ENCODE measurements at regions not wholly inside any gene's neighbourhood (a gene's known extent, or its start where the extent isn't known, plus 50 kb on each side); places are given as distances from the start of the nearest gene placed in this dataset.

GRCh38 chr14:97948841-97949240, 1151.7 kb downstream of the VRK1 start:
- ChIA-PET CTCF (no interaction called here), POLR2A (no interaction called here)
- DNase-seq (ENCODE audit: low read depth, low spot score): no peak
- no peak overlapping the region for H3K4me3 ChIP-seq (ENCODE audit: low read depth, low read length)
- TF ChIP-seq CTCF (IDR thresholded peaks at IDR 0.05; ENCODE audit: insufficient read depth, low read length, missing control alignments): no peak

GRCh38 chr14:97956581-97957340, 1159.6 kb downstream of the VRK1 start:
- ChIA-PET CTCF (no interaction called here), POLR2A (no interaction called here)
- no peak overlapping the region for H3K4me3 ChIP-seq (ENCODE audit: low read depth, low read length)
- DNase-seq (ENCODE audit: low read depth, low spot score): no peak
- TF ChIP-seq CTCF (IDR thresholded peaks at IDR 0.05; ENCODE audit: insufficient read depth, low read length, missing control alignments): no peak

- CTCF ChIA-PET: no interaction called here
- no peak overlapping the region for H3K4me3 ChIP-seq (ENCODE audit: low read depth, low read length)
- DNase-seq (ENCODE audit: low read depth, low spot score): no peak
- POLR2A ChIA-PET: no interaction called here
- TF ChIP-seq CTCF (IDR thresholded peaks at IDR 0.05; ENCODE audit: insufficient read depth, low read length, missing control alignments): no peak
Measured at GRCh38 chr14:97959251-97959650, 1162.1 kb downstream of the VRK1 start.

- ChIA-PET POLR2A (no interaction called here), CTCF (no interaction called here)
- no peak for DNase-seq (ENCODE audit: low read depth, low spot score)
Measured at GRCh38 chr14:97960436-97960835, 1163.3 kb downstream of the VRK1 start.

GRCh38 chr14:97970222-97970621, 1173.0 kb downstream of the VRK1 start:
- POLR2A ChIA-PET: no interaction called here
- TF ChIP-seq CTCF (IDR thresholded peaks at IDR 0.05; ENCODE audit: insufficient read depth, low read length, missing control alignments): no peak
- CTCF ChIA-PET: no interaction called here
- no peak for DNase-seq (ENCODE audit: low read depth, low spot score)
- H3K4me3 ChIP-seq (ENCODE audit: low read depth, low read length): no peak overlapping the region

More at GRCh38 chr14:97960436-97960835, 1163.3 kb downstream of the VRK1 start:
- no peak overlapping the region for H3K4me3 ChIP-seq (ENCODE audit: low read depth, low read length)
- TF ChIP-seq CTCF (IDR thresholded peaks at IDR 0.05; ENCODE audit: insufficient read depth, low read length, missing control alignments): no peak

GRCh38 chr14:97975216-97975615, 1178.0 kb downstream of the VRK1 start:
- TF ChIP-seq CTCF (IDR thresholded peaks at IDR 0.05; ENCODE audit: insufficient read depth, low read length, missing control alignments): no peak
- ChIA-PET CTCF (no interaction called here), POLR2A (no interaction called here)
- no peak overlapping the region for H3K4me3 ChIP-seq (ENCODE audit: low read depth, low read length)
- no peak for DNase-seq (ENCODE audit: low read depth, low spot score)

Measured in AG04449 (cell line).